H9 (cell line): ENCODE measurements at regions not wholly inside any gene's neighbourhood (a gene's known extent, or its start where the extent isn't known, plus 50 kb on each side); places are given as distances from the start of the nearest gene placed in this dataset.

Experiments
- DNase-seq: peaks from one replicate; pipeline ENCODE4 v3.0.0-alpha.2; 2017
- H2AFZ ChIP-seq: one replicate; pipeline ENCODE4 v1.6.1; 2013; ENCODE audit warnings: mild to moderate bottlenecking, low read length, control low read depth, moderate library complexity
- H2AK5ac ChIP-seq: 2 replicates; pipeline ENCODE4 v1.6.1; 2013; ENCODE audit warnings: low read length, control low read depth, mixed read lengths; ENCODE audit not compliant: insufficient read length
- H2BK120ac ChIP-seq: one replicate; pipeline ENCODE4 v1.6.1; 2013; ENCODE audit warnings: low read depth, mild to moderate bottlenecking, low read length, control low read depth, inconsistent platforms; ENCODE audit not compliant: poor library complexity, severe bottlenecking
- H2BK12ac ChIP-seq: 2 replicates; pipeline ENCODE4 v1.6.1; 2013; ENCODE audit warnings: low read length, control low read depth, mixed read lengths, low read depth; ENCODE audit not compliant: insufficient read length
- H2BK15ac ChIP-seq: 2 replicates; pipeline ENCODE4 v1.6.1; 2013; ENCODE audit warnings: low read depth, low read length, control low read depth
- H2BK20ac ChIP-seq: one replicate; pipeline ENCODE4 v1.6.1; 2013; ENCODE audit warnings: low read depth, mild to moderate bottlenecking, low read length, control low read depth, inconsistent platforms; ENCODE audit not compliant: poor library complexity, severe bottlenecking
- H2BK5ac ChIP-seq: 2 replicates; pipeline ENCODE4 v1.6.1; 2013; ENCODE audit warnings: low read length, control low read depth, mixed read lengths; ENCODE audit not compliant: insufficient read length
- H3K14ac ChIP-seq: 2 replicates; pipeline ENCODE4 v1.6.1; 2013; ENCODE audit warnings: low read length, control low read depth; ENCODE audit not compliant: insufficient read depth
- H3K18ac ChIP-seq: 2 replicates; pipeline ENCODE4 v1.6.1; 2013; ENCODE audit warnings: low read depth, mild to moderate bottlenecking, mixed read lengths, low read length, control low read depth; ENCODE audit not compliant: insufficient read length
- H3K23ac ChIP-seq: 2 replicates; pipeline ENCODE4 v1.6.1; 2013; ENCODE audit warnings: low read length, control low read depth, mixed read lengths, low read depth; ENCODE audit not compliant: insufficient read length
- H3K23me2 ChIP-seq: 2 replicates; pipeline ENCODE4 v1.6.1; 2013; ENCODE audit warnings: low read depth, mild to moderate bottlenecking, mixed read lengths, low read length, control low read depth; ENCODE audit not compliant: insufficient read length, poor library complexity, severe bottlenecking
- H3K27ac ChIP-seq: 2 replicates; pipeline ENCODE4 v1.5.1; 2013; ENCODE audit warnings: low read length, control low read depth, mixed read lengths, low read depth; ENCODE audit not compliant: insufficient read length
- H3K27me3 ChIP-seq: 2 replicates; pipeline ENCODE4 v1.6.1; 2013; ENCODE audit warnings: low read length, control low read depth, inconsistent platforms; ENCODE audit not compliant: insufficient read depth
- H3K4ac ChIP-seq: 2 replicates; pipeline ENCODE4 v1.6.1; 2013; ENCODE audit warnings: low read depth, mild to moderate bottlenecking, control low read depth, inconsistent platforms, low read length, moderate library complexity
- H3K4me1 ChIP-seq: 2 replicates; pipeline ENCODE4 v1.6.1; 2013; ENCODE audit warnings: low read length, control low read depth, inconsistent platforms; ENCODE audit not compliant: insufficient read depth
- H3K4me2 ChIP-seq: 2 replicates; pipeline ENCODE4 v1.6.1; 2013; ENCODE audit warnings: low read length, control low read depth, mixed read lengths; ENCODE audit not compliant: insufficient read length, insufficient read depth
- H3K56ac ChIP-seq: 2 replicates; pipeline ENCODE4 v1.6.1; 2013; ENCODE audit warnings: low read depth, mild to moderate bottlenecking, mixed read lengths, low read length, control low read depth; ENCODE audit not compliant: insufficient read length
- H3K79me1 ChIP-seq: 2 replicates; pipeline ENCODE4 v1.6.1; 2013; ENCODE audit warnings: low read depth, mild to moderate bottlenecking, moderate library complexity, low read length, control low read depth, inconsistent platforms; ENCODE audit not compliant: insufficient read depth, poor library complexity, severe bottlenecking
- H3K79me2 ChIP-seq: 2 replicates; pipeline ENCODE4 v1.6.1; 2013; ENCODE audit warnings: low read length, control low read depth, inconsistent platforms; ENCODE audit not compliant: insufficient read depth
- H3K9ac ChIP-seq: 2 replicates; pipeline ENCODE4 v1.6.1; 2013; ENCODE audit warnings: low read length, control low read depth, mixed read lengths; ENCODE audit not compliant: insufficient read length; ENCODE audit errors: extremely low read depth
- H3K9me3 ChIP-seq: one replicate; pipeline ENCODE4 v1.6.1; 2013; ENCODE audit warnings: low read depth, low read length, inconsistent platforms; ENCODE audit not compliant: control insufficient read depth
- H3T11ph ChIP-seq: one replicate; pipeline ENCODE4 v1.6.1; 2013; ENCODE audit warnings: mild to moderate bottlenecking, low read length, control low read depth, inconsistent platforms
- H4K20me1 ChIP-seq: one replicate; pipeline ENCODE4 v1.6.1; 2013; ENCODE audit not compliant: control insufficient read depth, insufficient read length, insufficient read depth
- H4K5ac ChIP-seq: 2 replicates; pipeline ENCODE4 v1.6.1; 2013; ENCODE audit warnings: low read depth, mild to moderate bottlenecking, mixed read lengths, low read length, control low read depth; ENCODE audit not compliant: insufficient read length
- H4K8ac ChIP-seq: replicated peaks from 2 replicates; pipeline ENCODE4 v1.6.1; 2013; ENCODE audit warnings: low read length, control low read depth, mixed read lengths, low read depth; ENCODE audit not compliant: insufficient read length
- H4K91ac ChIP-seq: 2 replicates; pipeline ENCODE4 v1.6.1; 2013; ENCODE audit warnings: low read depth, mild to moderate bottlenecking, moderate library complexity, mixed read lengths, low read length, control low read depth; ENCODE audit not compliant: insufficient read length
- H3K27ac Mint-ChIP-seq, 3 experiments: 2 replicates in 2 of 3; 3 replicates in 1 of 3; pipeline ENCODE4 v1.8.0; 2020 to 2021; ENCODE audit warnings: mixed read lengths in 3 of 3, mild to moderate bottlenecking in 1 of 3, moderate library complexity in 1 of 3
- H3K27me3 Mint-ChIP-seq: 2 replicates; pipeline ENCODE4 v1.8.0; 2021; ENCODE audit warnings: low read depth, mild to moderate bottlenecking, moderate library complexity, mixed read lengths
- H3K36me3 Mint-ChIP-seq, 3 experiments: 2 replicates in 2 of 3; 3 replicates in 1 of 3; pipeline ENCODE4 v1.8.0; 2020 to 2021; ENCODE audit warnings: low read depth in 3 of 3, mixed read lengths in 3 of 3; ENCODE audit not compliant: insufficient read depth in 1 of 3
- H3K4me1 Mint-ChIP-seq, 2 experiments: 2 replicates each; pipeline ENCODE4 v1.8.0; 2020; ENCODE audit warnings: mixed read lengths in 2 of 2
- H3K4me3 Mint-ChIP-seq, 2 experiments: 2 replicates in 1 of 2; 3 replicates in 1 of 2; pipeline ENCODE4 v1.8.0; 2020 to 2021; ENCODE audit warnings: mild to moderate bottlenecking in 2 of 2, mixed read lengths in 2 of 2, moderate library complexity in 1 of 2
- H3K9me3 Mint-ChIP-seq, 2 experiments: 2 replicates in 1 of 2; 3 replicates in 1 of 2; pipeline ENCODE4 v1.8.0; 2020; ENCODE audit warnings: mild to moderate bottlenecking in 2 of 2, mixed read lengths in 2 of 2, moderate library complexity in 1 of 2
- CTCF ChIP-seq: fragments of 200-600 bp; sonication (generic); conservative IDR thresholded peaks from 3 replicates; pipeline ENCODE4 v1.8.0; 2021; ENCODE audit warnings: antibody characterized with exemption, mild to moderate bottlenecking
- WGBS: extraction: QIAGEN DNeasy Blood & Tissue Kit; methylation state at CpG from one replicate; pipeline ENCODE4 v1.1.7; 2013; ENCODE audit warnings: missing lambda C conversion rate, low lambda C conversion rate, mixed read lengths; ENCODE audit not compliant: insufficient read length; ENCODE audit errors: extremely low coverage; 5-methylcytosine and 5-hydroxymethylcytosine counted together

DNA sequence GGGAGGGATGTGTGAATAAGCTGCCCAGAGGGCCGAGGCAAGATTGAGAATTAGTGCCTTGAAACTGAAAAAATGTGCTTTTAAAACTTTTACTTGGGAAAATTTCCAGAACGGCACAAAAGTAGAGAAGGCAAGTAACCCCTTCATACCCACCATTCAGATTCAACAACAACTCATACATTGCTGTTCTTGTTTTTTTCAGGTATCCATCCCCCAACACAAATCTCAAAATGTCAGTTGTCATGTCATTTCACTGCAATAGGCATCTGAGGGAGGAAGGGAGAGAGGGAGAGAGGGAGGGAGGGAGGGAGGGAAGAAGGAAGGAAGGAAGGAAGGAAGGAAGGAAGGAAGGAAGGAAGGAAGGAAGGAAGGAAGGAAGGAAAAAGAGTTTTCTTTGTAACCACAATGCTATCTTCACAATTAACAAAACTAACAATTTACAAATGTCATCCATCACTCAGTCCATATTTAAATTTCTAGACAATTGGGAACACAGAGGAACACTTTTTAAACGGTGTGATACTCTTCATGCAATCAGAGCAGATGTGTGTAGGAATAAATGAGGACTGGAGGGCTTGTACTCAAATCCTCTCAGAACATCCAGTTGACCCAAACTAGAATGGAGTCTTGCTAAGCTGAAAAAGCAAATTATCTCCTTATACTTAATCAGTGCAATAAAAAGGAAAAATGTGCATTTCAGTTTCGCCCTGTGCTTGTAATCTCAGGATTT, 54.8 kb upstream of the ADGRG2 start:
- peaks cover 8% of the 10 kb centered on the region for H3K9me3 ChIP-seq
- H2BK20ac ChIP-seq: no peak overlapping the region
- Mint-ChIP-seq H3K9me3 (peaks cover 62 to 65% of the 10 kb centered on the region in 2 experiments), H3K4me1 (no peaks in the 10 kb centered on the region), H3K27me3 (no peaks in the 10 kb centered on the region; the same call in none of the 2 replicates), H3K4me3 (no peak overlapping the region), H3K27ac (no peak overlapping the region), H3K36me3 (peaks cover 0 to 2% (median 0%) of the 10 kb centered on the region in 3 experiments; a peak in 2 of 7 replicates)
- H3T11ph ChIP-seq: no peak overlapping the region
- no peaks in the 10 kb centered on the region for H3K79me1 ChIP-seq
- no peaks in the 10 kb centered on the region for H3K23me2 ChIP-seq
- no peak overlapping the region for H2BK5ac ChIP-seq
- no CpG with 5 or more reads among the region's 4 CpGs for WGBS
- no peak overlapping the region for H3K14ac ChIP-seq
- H4K91ac ChIP-seq: no peak overlapping the region
- H2AFZ ChIP-seq: no peak overlapping the region
- TF ChIP-seq CTCF: no peak
- H2BK12ac ChIP-seq: no peak overlapping the region
- no peak overlapping the region for H4K8ac ChIP-seq
- no peak overlapping the region for H2BK120ac ChIP-seq
- no peaks in the 10 kb centered on the region for H3K4me1 ChIP-seq
- no peaks in the 10 kb centered on the region for H3K79me2 ChIP-seq
- H4K20me1 ChIP-seq: no peaks in the 10 kb centered on the region
- H3K27ac ChIP-seq: no peak overlapping the region
- H2AK5ac ChIP-seq: no peak overlapping the region
- H3K18ac ChIP-seq: no peak overlapping the region
- H3K4ac ChIP-seq: no peak overlapping the region
- no peak overlapping the region for H3K23ac ChIP-seq
- no peak overlapping the region for H3K4me2 ChIP-seq
- no peak overlapping the region for H3K56ac ChIP-seq
- no peaks in the 10 kb centered on the region for H3K27me3 ChIP-seq
- DNase-seq: no peak
- H4K5ac ChIP-seq: no peak overlapping the region
- H3K9ac ChIP-seq: no peak overlapping the region
- no peak overlapping the region for H2BK15ac ChIP-seq
